Cardiac muscle cell (in vitro differentiated cells and primary cell): ENCODE measurements at regions not wholly inside any gene's neighbourhood (a gene's known extent, or its start where the extent isn't known, plus 50 kb on each side); places are given as distances from the start of the nearest gene placed in this dataset.

Source experiments
- DNase-seq, 2 donors: peaks; one replicate each; pipeline versions ENCODE4 v3.0.0 to v3.0.0-alpha.2; 2010 to 2017; ENCODE audit warnings: low read depth in 1 of 2, low spot score in 1 of 2
- H3K27ac ChIP-seq: fragments of 200-600 bp; sonication (generic); 2 replicates; pipeline ENCODE4 v1.5.1; 2016
- H3K27me3 ChIP-seq: fragments of 200-600 bp; sonication (generic); 2 replicates; pipeline ENCODE4 v1.6.0; 2016; ENCODE audit warnings: control low read depth
- H3K36me3 ChIP-seq: fragments of 200-600 bp; sonication (generic); 2 replicates; pipeline ENCODE4 v1.5.1; 2016; ENCODE audit warnings: control low read depth
- H3K4me1 ChIP-seq: fragments of 200-600 bp; sonication (generic); 2 replicates; pipeline ENCODE4 v1.8.1; 2017; ENCODE audit warnings: low read depth, mild to moderate bottlenecking, mixed run types
- H3K4me3 ChIP-seq: fragments of 200-600 bp; sonication (generic); 2 replicates; pipeline ENCODE4 v1.5.1; 2016; ENCODE audit warnings: mild to moderate bottlenecking
- H3K9me3 ChIP-seq: fragments of 200-600 bp; sonication (generic); 2 replicates; pipeline ENCODE4 v1.5.1; 2017; ENCODE audit warnings: low read depth, mild to moderate bottlenecking, control low read depth
- CTCF ChIP-seq: IDR thresholded peaks from 2 replicates; pipeline ENCODE4 v1.5.1; 2012; ENCODE audit warnings: low read depth, mild to moderate bottlenecking, low read length

GRCh38 chr12:24025153-24025798 lies 75.8 kb upstream of the SOX5 start:
- no peak overlapping the region for H3K27ac ChIP-seq
- no peaks in the 10 kb centered on the region for H3K4me1 ChIP-seq
- H3K4me3 ChIP-seq, result no peak overlapping the region
- peak; percentile 57 for TF ChIP-seq CTCF
- DNase-seq, result no peak
- H3K27me3 ChIP-seq, result no peaks in the 10 kb centered on the region
- no peaks in the 10 kb centered on the region for H3K9me3 ChIP-seq
- no peaks in the 10 kb centered on the region for H3K36me3 ChIP-seq

GRCh38 chr12:24023081-24023480 lies 73.6 kb upstream of the SOX5 start:
- Histone ChIP-seq H3K4me1 (no peaks in the 10 kb centered on the region), H3K9me3 (no peaks in the 10 kb centered on the region), H3K27ac (no peak overlapping the region), H3K27me3 (no peaks in the 10 kb centered on the region), H3K36me3 (no peaks in the 10 kb centered on the region), H3K4me3 (no peak overlapping the region)
- no peak for DNase-seq
- TF ChIP-seq CTCF, result no peak

- Histone ChIP-seq H3K4me1 (no peaks in the 10 kb centered on the region), H3K36me3 (no peaks in the 10 kb centered on the region), H3K27me3 (no peaks in the 10 kb centered on the region), H3K9me3 (no peaks in the 10 kb centered on the region), H3K27ac (no peak overlapping the region), H3K4me3 (no peak overlapping the region)
- DNase-seq, result no peak
- no peak for TF ChIP-seq CTCF
Observed at GRCh38 chr12:24021164-24021502, 71.7 kb upstream of the SOX5 start.

GRCh38 chr12:24020397-24021163 lies 71.1 kb upstream of the SOX5 start:
- no peak for TF ChIP-seq CTCF
- Histone ChIP-seq H3K27me3 (no peaks in the 10 kb centered on the region), H3K4me1 (no peaks in the 10 kb centered on the region), H3K27ac (no peak overlapping the region), H3K4me3 (no peak overlapping the region), H3K9me3 (no peaks in the 10 kb centered on the region), H3K36me3 (no peaks in the 10 kb centered on the region)
- DNase-seq, result no peak

GRCh38 chr12:24015833-24016160 lies 66.3 kb upstream of the SOX5 start:
- TF ChIP-seq CTCF, result no peak
- Histone ChIP-seq H3K27ac (no peak overlapping the region), H3K4me1 (peaks cover 5% of the 10 kb centered on the region), H3K27me3 (no peaks in the 10 kb centered on the region), H3K36me3 (no peaks in the 10 kb centered on the region), H3K4me3 (no peak overlapping the region), H3K9me3 (no peaks in the 10 kb centered on the region)
- DNase-seq, result no peak
